HCT116 (cell line): ENCODE measurements at regions not wholly inside any gene's neighbourhood (a gene's known extent, or its start where the extent isn't known, plus 50 kb on each side); places are given as distances from the start of the nearest gene placed in this dataset.

ENCODE experiments used
- ATAC-seq: fragments of 200-7000 bp; cut with Tn5 transposase; 2 replicates; pipeline ENCODE4 v1.9.1; 2020; ENCODE audit warnings: mild to moderate bottlenecking, moderate library complexity
- BruUV-seq: library from RNA; stranded (reverse); fragments of 400-500 nt; replicated peaks from 2 replicates; lab custom pipeline; 2021; lab: Mats Ljungman, UMichigan
- CTCF ChIA-PET: fragments of 300-600 bp; sonication (Branson Sonifier 250); formaldehyde crosslinking; loops from one replicate; lab custom pipeline; 2021; ENCODE audit warnings: antibody characterized with exemption; lab: Charles Lee
- POLR2A ChIA-PET: fragments of 300-600, 350-600 bp; sonication (Branson Sonifier 250); formaldehyde crosslinking; loops from one replicate; lab custom pipeline; 2021; ENCODE audit warnings: antibody characterized with exemption; lab: Charles Lee
- RAD21 ChIA-PET, 2 experiments: fragments of 300-600 bp; sonication (Branson Sonifier 250); formaldehyde crosslinking; loops; one replicate each; lab custom pipeline; 2023; ENCODE audit warnings: low total read pairs in 2 of 2; ENCODE audit not compliant: uncharacterized antibody in 2 of 2, unreplicated experiment in 2 of 2, low non-redundant PET in 1 of 2; lab: Charles Lee
- DNase-seq: peaks from one replicate; pipeline ENCODE4 v3.0.0-alpha.2; 2010; ENCODE audit warnings: low read depth, low spot score
- H2AFZ ChIP-seq: fragments of 200-600 bp; shearing (Covaris generic), sonication (generic); 2 replicates; pipeline ENCODE4 v1.6.1; 2017; ENCODE audit warnings: low read depth, mixed run types, mixed read lengths, antibody characterized with exemption, low read length; ENCODE audit not compliant: poor library complexity, severe bottlenecking
- H3K27ac ChIP-seq: 2 replicates; pipeline ENCODE4 v1.5.1; 2012; ENCODE audit warnings: low read depth, low read length
- H3K27me3 ChIP-seq: fragments of 200-600 bp; sonication (generic); 2 replicates; pipeline ENCODE4 v1.6.1; 2016; ENCODE audit warnings: mixed run types, low read length, mixed read lengths; ENCODE audit not compliant: insufficient read depth
- H3K36me3 ChIP-seq, 2 experiments: fragments of 200-500 bp in 1 of 2; fragments of 200-600 bp in 1 of 2; sonication (Bioruptor generic) in 1 of 2; sonication (generic) in 1 of 2; 2 replicates each; pipeline versions ENCODE4 v1.5.1 to v1.6.1; 2014 to 2016; ENCODE audit warnings: low read length in 2 of 2, inconsistent platforms in 1 of 2, mixed read lengths in 1 of 2, mixed run types in 1 of 2; ENCODE audit not compliant: insufficient read depth in 2 of 2, control insufficient read depth in 1 of 2
- H3K4me1 ChIP-seq, 2 experiments: fragments of 200-600 bp in 1 of 2; sonication (generic) in 1 of 2; 2 replicates each; pipeline versions ENCODE4 v1.5.1 to v1.6.1; 2012 to 2017; ENCODE audit warnings: low read length in 2 of 2, inconsistent platforms in 1 of 2, mild to moderate bottlenecking in 1 of 2, mixed read lengths in 1 of 2, mixed run types in 1 of 2, moderate library complexity in 1 of 2; ENCODE audit not compliant: insufficient read depth in 2 of 2, control insufficient read depth in 1 of 2
- H3K4me2 ChIP-seq: fragments of 200-600 bp; sonication (generic); 2 replicates; pipeline ENCODE4 v1.6.1; 2017; ENCODE audit warnings: mixed run types, low read length, mixed read lengths
- H3K4me3 ChIP-seq, 2 experiments: fragments of 200-600 bp in 1 of 2; sonication (generic) in 1 of 2; replicated peaks in 1 of 2; 2 replicates each; pipeline ENCODE4 v1.5.1; 2011 to 2016; ENCODE audit warnings: low read length in 2 of 2, control low read depth in 1 of 2, low read depth in 1 of 2, mild to moderate bottlenecking in 1 of 2, mixed read lengths in 1 of 2, mixed run types in 1 of 2
- H3K79me2 ChIP-seq: fragments of 200-600 bp; sonication (generic); 2 replicates; pipeline ENCODE4 v1.6.1; 2017; ENCODE audit warnings: mild to moderate bottlenecking, mixed run types, low read length, moderate library complexity, mixed read lengths; ENCODE audit not compliant: insufficient read depth
- H3K9ac ChIP-seq: fragments of 200-600 bp; sonication (generic); 2 replicates; pipeline ENCODE4 v1.6.1; 2016; ENCODE audit warnings: low read length, mixed read lengths
- H3K9me2 ChIP-seq: fragments of 200-600 bp; sonication (generic), shearing (Covaris generic); 2 replicates; pipeline ENCODE4 v1.6.1; 2017; ENCODE audit warnings: mixed run types, mild to moderate bottlenecking, moderate library complexity; ENCODE audit not compliant: insufficient read depth
- H3K9me3 ChIP-seq, 2 experiments: fragments of 200-500 bp in 1 of 2; fragments of 200-600 bp in 1 of 2; sonication (Bioruptor generic) in 1 of 2; sonication (generic) in 1 of 2; 2 replicates each; pipeline ENCODE4 v1.6.1; 2014 to 2017; ENCODE audit warnings: low read length in 2 of 2, mixed read lengths in 2 of 2, inconsistent platforms in 1 of 2, low read depth in 1 of 2, mild to moderate bottlenecking in 1 of 2, mixed run types in 1 of 2, moderate library complexity in 1 of 2; ENCODE audit not compliant: control insufficient read depth in 1 of 2, insufficient read depth in 1 of 2
- H4K20me1 ChIP-seq: fragments of 200-600 bp; sonication (generic), shearing (Covaris generic); 2 replicates; pipeline ENCODE4 v1.6.1; 2017; ENCODE audit warnings: mixed run types, mild to moderate bottlenecking, moderate library complexity; ENCODE audit not compliant: insufficient read depth
- CBX3 ChIP-seq: IDR thresholded peaks from 2 replicates; pipeline ENCODE4 v1.6.1; 2012; ENCODE audit warnings: low read depth
- CEBPB ChIP-seq: IDR thresholded peaks from 2 replicates; pipeline ENCODE4 v1.6.1; 2012; ENCODE audit warnings: low read depth
- CTCF ChIP-seq, 3 experiments: fragments of 200-600 bp in 1 of 3; sonication (generic) in 1 of 3; IDR thresholded peaks in 2 of 3; conservative IDR thresholded peaks in 1 of 3; 2 replicates each; pipeline ENCODE4 v1.5.1; 2012 to 2017; ENCODE audit warnings: low read depth in 2 of 3, low read length in 2 of 3, antibody characterized with exemption in 1 of 3, borderline replicate concordance in 1 of 3, control low read depth in 1 of 3, mild to moderate bottlenecking in 1 of 3, mixed read lengths in 1 of 3, mixed run types in 1 of 3, moderate library complexity in 1 of 3; ENCODE audit not compliant: insufficient read depth in 1 of 3
- EGR1 ChIP-seq: IDR thresholded peaks from 2 replicates; pipeline ENCODE4 v1.6.1; 2012; ENCODE audit warnings: low read depth
- ELF1 ChIP-seq: IDR thresholded peaks from 2 replicates; pipeline ENCODE4 v1.6.1; 2012; ENCODE audit warnings: low read depth, borderline replicate concordance
- EZH2 ChIP-seq: fragments of 200-600 bp; sonication (generic); IDR thresholded peaks from 2 replicates; pipeline ENCODE4 v1.6.1; 2017; ENCODE audit warnings: antibody characterized with exemption, mixed run types
- EZH2phosphoT487 ChIP-seq: fragments of 200-600 bp; IDR thresholded peaks from 2 replicates; pipeline ENCODE4 v1.6.1; 2018; ENCODE audit warnings: antibody characterized with exemption, borderline replicate concordance
- FOSL1 ChIP-seq: IDR thresholded peaks from 2 replicates; pipeline ENCODE4 v1.6.1; 2012; ENCODE audit warnings: low read depth
- JUND ChIP-seq: IDR thresholded peaks from 2 replicates; pipeline ENCODE4 v1.6.1; 2012
- MAX ChIP-seq: IDR thresholded peaks from 2 replicates; pipeline ENCODE4 v1.6.1; 2012
- POLR2A ChIP-seq: IDR thresholded peaks from 2 replicates; pipeline ENCODE4 v1.7.0; 2011; ENCODE audit warnings: borderline replicate concordance; ENCODE audit not compliant: insufficient read depth, insufficient read length; ENCODE audit errors: extremely low read depth
- SIN3A ChIP-seq: IDR thresholded peaks from 2 replicates; pipeline ENCODE4 v1.6.1; 2012; ENCODE audit warnings: low read depth
- SRF ChIP-seq: IDR thresholded peaks from 2 replicates; pipeline ENCODE4 v1.6.1; 2012; ENCODE audit warnings: low read depth
- TCF7L2 ChIP-seq: IDR thresholded peaks from 2 replicates; pipeline ENCODE4 v1.7.0; 2011; ENCODE audit warnings: borderline replicate concordance, inconsistent platforms; ENCODE audit not compliant: insufficient read depth, insufficient read length; ENCODE audit errors: extremely low read depth
- ZFX ChIP-seq: fragments of 450-650 bp; IDR thresholded peaks from 2 replicates; pipeline ENCODE4 v1.6.1; 2017
- ZNF274 ChIP-seq: fragments of 200-500 bp; sonication (Bioruptor generic); IDR thresholded peaks from 2 replicates; pipeline ENCODE4 v1.6.1; 2014; ENCODE audit warnings: mild to moderate bottlenecking, low read depth, low read length, inconsistent platforms
- intact Hi-C: fragments of 100-400 bp; cut with micrococcal nuclease; formaldehyde crosslinking; loops from 2 replicates; pipeline ENCODE4 v1.10.0; 2022

GRCh38 chr4:18454349-18454748 is 432.8 kb upstream of the LCORL start:
- Histone ChIP-seq H3K4me2 (no peak overlapping the region), H3K9me3 (no peaks in the 10 kb centered on the region), H3K9ac (no peak overlapping the region), H3K4me1 (no peaks in the 10 kb centered on the region), H3K27ac (no peak overlapping the region), H3K4me3 (no peak overlapping the region), H3K79me2 (no peaks in the 10 kb centered on the region), H3K36me3 (no peaks in the 10 kb centered on the region), H3K27me3 (no peaks in the 10 kb centered on the region), H3K9me2 (no peaks in the 10 kb centered on the region), H4K20me1 (no peaks in the 10 kb centered on the region), H2AFZ (no peak overlapping the region)
- BruUV-seq = no TSS peak
- ChIA-PET POLR2A (no interaction called here), CTCF (no interaction called here), RAD21 (no interaction called here)
- ATAC-seq (no peak), DNase-seq (no peak)
- intact Hi-C loops = no loop called here
- TF ChIP-seq EZH2 (no peak), SIN3A (no peak), CEBPB (no peak), CBX3 (no peak), ZNF274 (no peak), TCF7L2 (no peak), EZH2phosphoT487 (no peak), JUND (no peak), EGR1 (no peak), ZFX (no peak), MAX (no peak), CTCF (IDR thresholded peaks at IDR 0.05 in 2 of 3, conservative IDR thresholded peaks at IDR 0.05 in 1 of 3; ENCODE audit: borderline replicate concordance in 1 of 3, insufficient read depth in 1 of 3, low read depth in 2 of 3, low read length in 2 of 3) (no peak), SRF (no peak), POLR2A (no peak), ELF1 (no peak), FOSL1 (no peak)
